Skeletal muscle cell (primary cell): ENCODE measurements at regions not wholly inside any gene's neighbourhood (a gene's known extent, or its start where the extent isn't known, plus 50 kb on each side); places are given as distances from the start of the nearest gene placed in this dataset.
"Not testable (repeated sequence)": the region's sequence is repeated elsewhere in the genome, so short reads cannot be mapped to it uniquely, and the experiment has no call there.

Experiments
- DNase-seq: peaks from one replicate; pipeline ENCODE4 v3.0.0-alpha.2; 2010; ENCODE audit warnings: low read depth
- H3K4me3 ChIP-seq: 2 replicates; pipeline ENCODE4 v1.5.1; 2011; ENCODE audit warnings: low read depth, mild to moderate bottlenecking, control low read depth, low read length, moderate library complexity

- not testable (repeated sequence) for H3K4me3 ChIP-seq, DNase-seq
Observed at GRCh38 chr2:111569356-111570199, 314.4 kb downstream of the ANAPC1 start.

GRCh38 chr2:111570300-111571114 lies 313.5 kb downstream of the ANAPC1 start:
- peak; percentile 0 for DNase-seq
- not testable (repeated sequence) for H3K4me3 ChIP-seq

GRCh38 chr2:111574803-111575202 lies 309.2 kb downstream of the ANAPC1 start:
- DNase-seq, H3K4me3 ChIP-seq: not testable (repeated sequence)

GRCh38 chr2:111577154-111577885 lies 306.7 kb downstream of the ANAPC1 start:
- H3K4me3 ChIP-seq, DNase-seq: not testable (repeated sequence)

- not testable (repeated sequence) for DNase-seq, H3K4me3 ChIP-seq
Observed at GRCh38 chr2:111579500-111580134, 304.4 kb downstream of the ANAPC1 start.

GRCh38 chr2:111580616-111581015 lies 303.4 kb downstream of the ANAPC1 start:
- not testable (repeated sequence) for H3K4me3 ChIP-seq, DNase-seq

GRCh38 chr2:111582090-111582489 lies 301.9 kb downstream of the ANAPC1 start:
- not testable (repeated sequence) for H3K4me3 ChIP-seq, DNase-seq

GRCh38 chr2:111583480-111583879 lies 300.5 kb downstream of the ANAPC1 start:
- not testable (repeated sequence) for DNase-seq, H3K4me3 ChIP-seq

GRCh38 chr2:111584540-111584939 lies 299.5 kb downstream of the ANAPC1 start:
- DNase-seq, H3K4me3 ChIP-seq: not testable (repeated sequence)

GRCh38 chr2:111584950-111585349 lies 299.0 kb downstream of the ANAPC1 start:
- H3K4me3 ChIP-seq, DNase-seq: not testable (repeated sequence)

GRCh38 chr2:111586014-111586413 lies 298.0 kb downstream of the ANAPC1 start:
- not testable (repeated sequence) for DNase-seq, H3K4me3 ChIP-seq

GRCh38 chr2:111595072-111595471 lies 288.9 kb downstream of the ANAPC1 start:
- not testable (repeated sequence) for DNase-seq, H3K4me3 ChIP-seq

GRCh38 chr2:111596808-111597705 lies 286.9 kb downstream of the ANAPC1 start:
- not testable (repeated sequence) for DNase-seq, H3K4me3 ChIP-seq

- DNase-seq, H3K4me3 ChIP-seq: not testable (repeated sequence)
Observed at GRCh38 chr2:111598944-111599343, 285.0 kb downstream of the ANAPC1 start.

- DNase-seq, H3K4me3 ChIP-seq: not testable (repeated sequence)
Observed at GRCh38 chr2:111602259-111602658, 281.7 kb downstream of the ANAPC1 start.

GRCh38 chr2:111605798-111606197 lies 278.2 kb downstream of the ANAPC1 start:
- H3K4me3 ChIP-seq, DNase-seq: not testable (repeated sequence)

- not testable (repeated sequence) for H3K4me3 ChIP-seq, DNase-seq
Observed at GRCh38 chr2:111606632-111607031, 277.4 kb downstream of the ANAPC1 start.
